Mononuclear cell (primary cell): ENCODE measurements at regions not wholly inside any gene's neighbourhood (a gene's known extent, or its start where the extent isn't known, plus 50 kb on each side); places are given as distances from the start of the nearest gene placed in this dataset.

ENCODE experiments used
- H3K27me3 ChIP-seq: 2 replicates; pipeline ENCODE4 v1.6.0; 2011; ENCODE audit warnings: low read length, control low read depth; ENCODE audit not compliant: insufficient read depth
- H3K4me1 ChIP-seq: 2 replicates; pipeline ENCODE4 v1.5.1; 2011; ENCODE audit warnings: mild to moderate bottlenecking, low read length, control low read depth; ENCODE audit not compliant: insufficient read depth
- H3K4me3 ChIP-seq: 2 replicates; pipeline ENCODE4 v1.5.1; 2011; ENCODE audit warnings: mild to moderate bottlenecking, low read length, moderate library complexity
- H3K9me3 ChIP-seq: 2 replicates; pipeline ENCODE4 v1.5.1; 2011; ENCODE audit warnings: low read depth, mild to moderate bottlenecking, control low read depth, low read length

DNA sequence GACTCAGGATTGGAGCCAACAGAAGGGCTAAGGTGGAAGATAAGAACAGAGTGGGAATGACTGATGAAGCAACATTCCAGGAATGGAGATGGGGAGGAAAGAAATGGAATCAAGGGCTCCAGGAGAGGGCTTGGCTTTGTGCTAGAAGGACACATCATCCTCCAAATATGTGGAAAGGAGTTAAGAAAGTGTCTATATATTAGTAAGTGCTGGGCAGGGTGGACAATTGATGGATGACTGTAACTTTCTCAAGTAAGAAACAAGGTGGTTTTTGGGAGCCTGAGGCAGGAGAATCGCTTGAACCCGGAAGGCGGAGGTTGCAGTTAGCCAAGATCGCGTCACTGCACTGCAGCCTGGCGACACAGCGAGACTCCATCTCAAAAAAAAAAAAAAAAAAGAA, 71.6 kb upstream of the NFKB1 start:
- H3K4me1 ChIP-seq, result peaks cover 4% of the 10 kb centered on the region
- H3K9me3 ChIP-seq, result no peaks in the 10 kb centered on the region
- no peak overlapping the region for H3K4me3 ChIP-seq
- H3K27me3 ChIP-seq, result no peaks in the 10 kb centered on the region

DNA sequence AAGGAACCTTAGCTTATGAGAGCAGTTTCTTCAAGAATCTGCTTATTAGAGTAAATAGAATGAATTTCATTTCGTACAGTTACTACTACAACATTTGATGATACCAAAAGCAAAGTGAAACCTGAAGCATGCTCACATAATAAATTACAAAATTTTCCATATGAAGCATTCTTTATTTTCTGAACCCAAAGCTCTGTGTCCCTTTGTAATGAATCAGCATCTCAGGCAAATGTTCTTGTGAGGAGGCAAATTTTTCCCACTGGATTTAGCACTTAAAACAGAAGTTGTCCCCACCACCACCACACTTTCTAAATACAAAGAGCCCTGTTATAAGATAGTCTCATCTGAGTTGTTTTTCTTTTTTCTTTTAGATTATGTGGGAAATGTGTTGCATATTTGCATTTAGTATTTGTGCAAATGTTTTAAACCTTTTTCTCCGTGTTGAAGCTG, 70.7 kb upstream of the NFKB1 start:
- Histone ChIP-seq H3K4me3 (peak overlapping the region; percentile 47), H3K27me3 (no peaks in the 10 kb centered on the region), H3K4me1 (peaks cover 4% of the 10 kb centered on the region), H3K9me3 (no peaks in the 10 kb centered on the region)

DNA sequence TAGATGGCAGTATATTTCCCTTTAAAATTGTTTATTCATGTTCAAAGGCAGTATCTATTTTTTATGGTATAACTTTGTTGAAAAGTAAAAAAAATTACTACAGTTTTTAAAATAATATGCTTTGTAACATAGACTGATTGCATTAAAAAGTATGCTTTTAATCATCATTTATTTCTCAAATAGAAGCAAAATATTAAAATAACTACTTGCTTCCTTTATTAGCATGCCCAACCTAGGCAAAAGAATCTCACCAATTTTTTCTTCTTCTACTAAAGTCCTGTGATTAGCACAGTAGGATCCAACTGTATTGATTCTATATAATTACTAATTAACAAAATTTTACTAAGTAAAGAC, 69.6 kb upstream of the NFKB1 start:
- Histone ChIP-seq H3K9me3 (no peaks in the 10 kb centered on the region), H3K4me3 (peak overlapping the region; percentile 47), H3K4me1 (peaks cover 4% of the 10 kb centered on the region), H3K27me3 (no peaks in the 10 kb centered on the region)

DNA sequence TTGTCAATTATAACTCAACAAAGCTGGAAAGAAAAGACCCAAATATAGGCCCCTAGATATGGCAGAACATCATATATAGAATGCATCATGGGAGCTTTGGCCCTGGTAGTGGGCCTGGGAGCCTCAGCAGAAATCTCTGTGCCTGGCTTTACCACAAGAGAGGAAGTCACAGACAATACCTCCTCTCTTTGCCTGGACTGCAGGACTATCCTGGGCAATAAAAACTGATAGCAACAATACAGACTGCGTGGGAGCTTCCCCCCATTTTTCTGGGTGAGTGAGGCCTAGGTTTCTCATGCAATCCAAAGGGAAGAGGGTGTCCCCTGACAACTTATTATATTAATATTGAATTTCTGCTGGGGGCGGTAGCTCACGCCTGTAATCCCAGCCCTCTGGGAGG, 64.0 kb upstream of the NFKB1 start:
- Histone ChIP-seq H3K4me3 (no peak overlapping the region), H3K9me3 (no peaks in the 10 kb centered on the region), H3K4me1 (peaks cover 5% of the 10 kb centered on the region), H3K27me3 (no peaks in the 10 kb centered on the region)

DNA sequence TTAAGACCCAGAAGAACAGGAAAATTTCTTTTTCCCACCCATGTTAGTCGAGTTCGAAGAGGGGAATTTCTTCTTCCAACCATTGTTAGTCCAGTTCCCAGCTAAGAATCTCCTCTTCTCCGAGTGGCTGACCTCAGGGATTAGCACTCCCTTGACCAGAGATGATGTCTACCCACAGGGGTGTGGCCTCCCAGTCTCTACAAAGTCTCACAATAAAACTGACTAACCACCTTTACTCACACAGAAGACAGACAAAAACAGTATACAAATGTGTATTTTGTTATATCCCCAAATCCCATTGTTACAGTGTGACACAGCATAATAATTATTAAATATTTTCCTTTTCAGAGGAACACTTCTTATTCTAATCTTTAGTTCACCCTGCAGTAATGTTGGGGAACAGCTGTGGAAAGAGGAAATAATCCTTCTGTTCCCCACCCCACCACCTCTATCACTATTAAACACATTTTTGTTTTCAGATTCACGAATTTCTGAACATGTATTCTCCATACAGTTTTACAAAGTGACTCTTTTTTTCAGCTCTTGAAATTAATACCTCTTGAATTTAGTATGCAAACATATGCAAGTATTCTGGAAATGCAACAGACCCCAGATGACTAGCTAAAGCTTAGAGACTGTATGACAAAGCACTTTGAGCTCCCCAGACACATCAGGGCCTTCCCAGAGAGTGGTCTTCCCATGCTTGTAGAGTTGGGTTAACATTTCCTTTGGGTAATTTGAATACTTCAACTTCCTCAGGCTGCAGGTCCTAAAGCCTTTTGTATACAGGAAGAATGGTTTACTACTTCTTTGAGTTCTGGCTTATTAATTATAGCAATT, 62.5 kb upstream of the NFKB1 start:
- Histone ChIP-seq H3K9me3 (no peaks in the 10 kb centered on the region), H3K4me1 (peaks cover 5% of the 10 kb centered on the region), H3K27me3 (no peaks in the 10 kb centered on the region), H3K4me3 (no peak overlapping the region)

DNA sequence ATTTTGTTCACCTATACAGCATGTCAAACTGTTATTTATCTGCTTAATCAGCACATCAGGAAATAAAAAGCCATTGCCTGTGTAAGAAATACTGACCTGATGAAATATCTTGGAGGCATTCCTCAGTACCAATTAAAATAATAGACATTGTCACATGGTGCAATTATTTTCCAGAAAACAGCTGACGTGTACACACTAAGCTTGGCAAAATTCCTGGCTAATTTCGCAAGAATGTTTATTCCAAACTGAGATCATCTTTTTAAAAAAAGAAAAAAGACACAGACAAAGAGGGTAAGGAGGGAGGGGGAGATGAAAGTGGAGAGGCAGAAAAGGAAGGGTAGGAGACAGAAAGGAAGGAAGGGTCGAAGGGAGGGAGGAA, 61.9 kb upstream of the NFKB1 start:
- H3K9me3 ChIP-seq, result no peaks in the 10 kb centered on the region
- no peaks in the 10 kb centered on the region for H3K27me3 ChIP-seq
- no peak overlapping the region for H3K4me3 ChIP-seq
- peaks cover 5% of the 10 kb centered on the region for H3K4me1 ChIP-seq

DNA sequence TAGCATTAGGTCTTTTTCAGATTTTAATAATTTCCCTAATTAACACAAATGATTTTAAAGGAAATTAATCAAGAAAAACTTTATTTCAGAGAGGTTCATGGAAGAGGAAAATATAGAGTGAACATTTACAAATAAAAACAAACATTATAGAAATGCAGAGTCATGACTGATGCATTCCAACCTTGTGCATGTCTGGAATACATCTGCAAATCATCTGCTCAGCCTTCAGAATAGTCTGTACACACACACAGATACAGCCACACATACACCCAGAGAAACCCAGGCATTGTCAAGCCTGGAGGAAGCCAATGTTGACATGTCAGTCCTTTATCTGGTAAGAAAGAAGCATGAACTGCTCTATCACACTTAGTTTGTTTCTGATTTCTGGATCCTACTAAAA, 61.3 kb upstream of the NFKB1 start:
- no peak overlapping the region for H3K4me3 ChIP-seq
- H3K9me3 ChIP-seq, result no peaks in the 10 kb centered on the region
- no peaks in the 10 kb centered on the region for H3K27me3 ChIP-seq
- H3K4me1 ChIP-seq, result peaks cover 5% of the 10 kb centered on the region

DNA sequence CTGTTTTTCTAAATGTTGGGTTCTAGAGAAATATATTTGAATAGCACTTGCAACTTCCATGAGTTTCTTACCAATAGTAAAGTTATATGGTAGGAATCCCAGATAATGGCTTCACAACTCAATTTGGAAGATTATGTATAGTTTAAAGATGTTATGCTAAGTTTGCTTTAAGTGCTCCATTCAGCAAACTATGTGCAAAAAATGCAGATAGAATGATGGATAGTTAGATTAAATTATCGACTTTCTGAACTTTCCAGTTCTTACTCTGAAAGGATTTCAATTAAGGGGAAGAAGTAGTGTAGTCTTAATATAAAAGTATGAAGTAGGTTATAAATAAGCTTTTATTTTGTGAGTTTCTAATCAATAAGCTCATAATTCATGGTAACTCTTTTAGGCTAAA, 60.7 kb upstream of the NFKB1 start:
- H3K27me3 ChIP-seq, result no peaks in the 10 kb centered on the region
- no peaks in the 10 kb centered on the region for H3K9me3 ChIP-seq
- H3K4me1 ChIP-seq, result peaks cover 5% of the 10 kb centered on the region
- H3K4me3 ChIP-seq, result no peak overlapping the region

DNA sequence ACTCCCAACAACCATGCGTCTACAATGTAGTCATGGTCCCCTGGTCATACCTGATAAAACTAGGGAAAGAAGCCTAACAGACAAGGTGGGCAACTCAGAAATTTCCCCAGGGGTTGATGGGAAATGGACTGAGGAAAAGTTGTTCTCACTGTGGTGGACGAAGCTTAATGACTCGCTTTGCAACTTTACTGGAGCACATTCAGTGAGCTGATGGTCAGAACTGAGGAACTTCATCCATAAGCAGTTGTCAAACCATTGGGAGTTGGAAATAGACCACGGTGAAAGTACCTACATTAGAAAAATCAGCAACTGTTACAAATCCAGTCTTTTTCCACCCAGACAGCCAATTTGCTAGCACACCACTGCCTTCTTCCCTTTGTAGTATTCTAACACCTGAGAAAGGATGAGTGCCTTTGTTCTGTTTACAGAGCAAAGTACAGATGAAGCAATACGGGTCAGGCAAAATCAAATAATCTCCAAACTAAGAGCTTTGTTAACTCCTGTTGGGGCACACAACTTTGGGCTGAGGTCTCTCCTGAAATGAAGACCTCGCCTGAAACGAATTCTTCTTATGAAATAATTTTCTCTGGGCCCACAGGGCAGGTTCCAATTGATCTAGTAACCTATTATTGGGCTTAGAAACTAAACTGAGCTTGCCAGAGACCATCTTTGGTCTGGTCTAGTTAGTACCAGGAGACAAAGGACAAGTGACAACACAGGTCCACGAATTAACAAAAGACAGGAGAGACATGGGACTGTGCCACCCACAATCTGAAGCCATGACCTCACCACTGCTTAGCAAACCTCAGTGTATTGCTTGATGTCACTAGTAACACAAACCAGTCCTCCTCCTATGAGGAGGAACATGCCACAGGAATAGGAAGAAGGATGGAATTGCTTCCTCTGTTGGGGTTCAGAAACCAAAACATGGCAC, 58.9 kb upstream of the NFKB1 start:
- H3K9me3 ChIP-seq, result no peaks in the 10 kb centered on the region
- no peaks in the 10 kb centered on the region for H3K27me3 ChIP-seq
- H3K4me3 ChIP-seq, result no peak overlapping the region

DNA sequence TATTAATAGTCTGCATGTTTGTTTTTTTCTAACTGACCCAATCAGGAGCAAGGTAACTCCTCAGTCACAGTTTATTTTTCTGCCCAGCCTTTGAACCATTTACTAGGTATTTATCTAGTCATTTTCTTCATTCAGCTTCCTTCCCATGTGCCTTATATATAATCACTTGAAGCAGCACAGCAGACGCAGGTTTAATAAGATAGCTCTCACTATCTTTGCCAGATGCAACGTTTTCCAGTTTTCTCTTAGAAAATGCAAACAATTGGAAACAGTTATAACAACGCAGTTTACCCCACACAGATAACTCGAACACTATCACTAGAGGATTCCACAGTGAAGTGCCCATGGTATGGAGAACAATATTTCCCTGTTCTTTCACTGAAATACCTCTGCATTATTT, 56.4 kb upstream of the NFKB1 start:
- Histone ChIP-seq H3K9me3 (no peaks in the 10 kb centered on the region), H3K4me1 (no peaks in the 10 kb centered on the region), H3K4me3 (no peak overlapping the region), H3K27me3 (no peaks in the 10 kb centered on the region)

More for the DNA sequence above, 58.9 kb upstream of the NFKB1 start:
- H3K4me1 ChIP-seq, result peaks cover 5% of the 10 kb centered on the region

DNA sequence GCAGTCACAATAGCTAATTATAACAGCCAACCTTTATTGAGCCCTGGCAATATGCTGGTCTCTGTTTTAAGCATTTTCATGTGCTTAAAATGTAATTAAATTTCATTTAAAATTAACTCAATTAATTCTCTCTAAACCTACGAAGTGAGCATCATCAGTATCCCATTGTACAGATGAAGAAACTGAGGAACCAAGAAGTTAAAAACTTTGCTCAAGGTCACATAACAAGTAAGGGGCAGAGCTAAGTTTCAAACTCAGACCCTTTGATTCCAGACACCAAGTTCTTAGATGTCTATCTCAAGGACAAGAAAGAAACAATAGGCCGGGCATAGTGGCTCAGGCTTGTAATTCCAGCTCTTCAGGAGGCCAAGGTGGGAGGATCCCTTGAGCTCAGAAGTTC, 55.9 kb upstream of the NFKB1 start:
- Histone ChIP-seq H3K9me3 (no peaks in the 10 kb centered on the region), H3K27me3 (no peaks in the 10 kb centered on the region), H3K4me1 (no peaks in the 10 kb centered on the region), H3K4me3 (no peak overlapping the region)

DNA sequence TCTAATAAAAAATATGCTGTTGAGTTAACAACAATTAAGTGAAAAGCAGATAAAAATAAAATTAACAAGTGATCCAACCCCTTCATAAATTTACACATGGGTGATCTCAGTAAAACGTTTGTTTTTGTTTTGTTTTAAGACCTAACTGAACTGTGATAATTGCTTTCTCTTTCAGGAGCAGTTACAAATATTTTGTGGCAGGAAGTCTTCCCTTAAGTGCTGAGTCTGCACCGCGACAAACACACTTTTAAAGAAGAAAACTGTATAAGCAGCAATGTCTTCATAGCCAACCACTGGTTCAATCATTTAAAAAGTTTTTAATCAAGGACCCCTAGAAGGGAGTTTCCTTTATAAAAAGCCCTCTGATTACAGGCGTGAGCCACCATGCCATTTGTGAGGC, 53.7 kb upstream of the NFKB1 start:
- Histone ChIP-seq H3K4me1 (no peaks in the 10 kb centered on the region), H3K4me3 (no peak overlapping the region), H3K9me3 (no peaks in the 10 kb centered on the region), H3K27me3 (no peaks in the 10 kb centered on the region)

DNA sequence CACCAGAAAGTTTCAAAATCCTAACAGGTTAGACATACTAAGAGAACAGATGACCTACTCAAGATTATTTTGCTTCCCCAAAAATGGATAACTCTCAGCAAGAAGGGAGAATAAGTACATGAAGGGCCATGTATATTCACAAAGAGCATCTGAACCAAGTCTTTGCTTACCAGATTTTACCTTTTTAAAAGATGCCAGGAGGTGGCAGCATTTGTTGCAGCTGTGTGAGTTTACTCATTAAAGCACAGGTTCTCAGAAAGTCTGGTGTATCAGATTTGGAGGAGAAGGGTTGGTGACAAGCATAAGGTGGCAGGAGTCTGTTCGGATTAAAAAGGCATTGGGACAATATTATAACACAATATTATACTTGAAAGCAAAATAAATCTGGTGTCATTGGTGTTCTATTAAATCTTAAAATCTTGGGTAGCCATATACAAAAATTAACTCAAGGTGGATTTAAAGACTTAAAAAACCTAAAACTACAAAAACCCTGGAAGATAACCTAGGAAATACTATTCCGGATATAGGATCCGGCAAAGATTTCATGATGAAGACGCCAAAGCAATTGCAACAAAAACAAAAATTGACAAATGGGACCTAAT, 51.3 kb upstream of the NFKB1 start:
- no peaks in the 10 kb centered on the region for H3K4me1 ChIP-seq
- H3K4me3 ChIP-seq, result no peak overlapping the region
- H3K9me3 ChIP-seq, result no peaks in the 10 kb centered on the region

DNA sequence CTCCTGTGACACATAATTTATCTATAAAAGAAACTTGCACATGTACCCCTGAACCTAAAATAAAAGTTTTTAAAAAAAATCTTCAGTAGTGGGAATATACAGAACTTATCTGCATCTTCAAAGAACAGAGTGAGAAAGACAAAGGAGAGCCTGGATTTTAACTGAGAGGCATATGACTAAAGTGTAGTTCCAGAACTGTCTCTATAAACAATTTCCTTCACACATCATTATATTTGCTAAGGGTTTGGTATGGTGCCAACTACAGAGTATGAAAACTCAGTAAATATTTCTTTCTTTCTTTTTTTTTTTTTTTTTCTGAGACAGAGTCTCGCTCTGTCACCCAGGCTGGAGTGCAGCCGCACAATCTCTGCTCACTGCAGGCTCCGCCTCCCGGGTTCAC, 49.9 kb upstream of the NFKB1 start:
- Histone ChIP-seq H3K4me3 (no peak overlapping the region), H3K27me3 (no peaks in the 10 kb centered on the region), H3K4me1 (no peaks in the 10 kb centered on the region), H3K9me3 (no peaks in the 10 kb centered on the region)

More for the DNA sequence above, 51.3 kb upstream of the NFKB1 start:
- H3K27me3 ChIP-seq, result no peaks in the 10 kb centered on the region
